K562 (cell line): ENCODE measurements at regions not wholly inside any gene's neighbourhood (a gene's known extent, or its start where the extent isn't known, plus 50 kb on each side); places are given as distances from the start of the nearest gene placed in this dataset.

Experiments used
- ATAC-seq: fragments of 200-7000 bp; cut with Tn5 transposase; 3 replicates; pipeline ENCODE4 v1.9.1; 2020; ENCODE audit warnings: moderate library complexity
- BruUV-seq: library from RNA; stranded (reverse); fragments of 400-500 nt; replicated peaks from 2 replicates; lab custom pipeline; 2021; lab: Mats Ljungman, UMichigan
- CTCF ChIA-PET: fragments of 300-600 bp; formaldehyde crosslinking; extraction: SDS; loops from one replicate; lab custom pipeline; 2021; ENCODE audit warnings: low intra/inter-chr PET ratio; lab: Yijun Ruan, JAX
- POLR2A ChIA-PET: fragments of 300-600, 350-650 bp; sonication (Branson Sonifier 250); formaldehyde crosslinking; extraction: SDS; loops from one replicate; lab custom pipeline; 2021; ENCODE audit warnings: antibody characterized with exemption, inconsistent platforms; lab: Yijun Ruan, JAX
- DNase-seq, 4 experiments: peaks; one replicate each; pipeline versions ENCODE4 v3.0.0 to v3.0.0-alpha.2; 2011 to 2018; ENCODE audit warnings: low spot score in 3 of 4, mixed read lengths in 3 of 4; ENCODE audit errors: extremely low read depth in 1 of 4
- FAIRE-seq: peaks from 2 replicates; lab custom pipeline; 2011; peaks lifted over from hg19 to GRCh38; lab: Jason Lieb, UNC
- H2AFZ ChIP-seq: 2 replicates; pipeline ENCODE4 v1.6.0; 2011; ENCODE audit warnings: low read depth, low read length, control low read depth, inconsistent platforms
- H3K27ac ChIP-seq: fragments of 200-600 bp; 3 replicates; pipeline ENCODE4 v1.8.0; 2011; ENCODE audit warnings: low read depth, mild to moderate bottlenecking, control low read depth, inconsistent platforms, low read length, moderate library complexity, mixed read lengths; ENCODE audit errors: extremely low read depth
- H3K27me3 ChIP-seq, 2 experiments: fragments of 300-600 bp in 1 of 2; 2 replicates in 1 of 2; 3 replicates in 1 of 2; pipeline versions ENCODE4 v1.6.0 to v1.8.0; 2011; ENCODE audit warnings: inconsistent platforms in 2 of 2, low read length in 2 of 2, mild to moderate bottlenecking in 1 of 2, mixed read lengths in 1 of 2, moderate library complexity in 1 of 2; ENCODE audit not compliant: control insufficient read depth in 2 of 2, insufficient read depth in 2 of 2
- H3K36me3 ChIP-seq: fragments of 300-600 bp; 3 replicates; pipeline ENCODE4 v1.8.0; 2011; ENCODE audit warnings: mild to moderate bottlenecking, low read length, inconsistent platforms; ENCODE audit not compliant: control insufficient read depth, insufficient read depth
- H3K4me1 ChIP-seq, 2 experiments: fragments of 200-600 bp in 1 of 2; replicated peaks in 1 of 2; 2 replicates in 1 of 2; 3 replicates in 1 of 2; pipeline versions ENCODE4 v1.5.1 to v1.8.0; 2011; ENCODE audit warnings: inconsistent platforms in 2 of 2, low read length in 2 of 2, mild to moderate bottlenecking in 1 of 2, mixed read lengths in 1 of 2, moderate library complexity in 1 of 2; ENCODE audit not compliant: control insufficient read depth in 2 of 2, insufficient read depth in 2 of 2
- H3K4me2 ChIP-seq: 2 replicates; pipeline ENCODE4 v1.6.1; 2011; ENCODE audit warnings: low read length, control low read depth, inconsistent platforms, mixed read lengths; ENCODE audit not compliant: insufficient read depth
- H3K4me3 ChIP-seq: fragments of 200-600 bp; sonication (generic), shearing (Covaris generic); 2 replicates; pipeline ENCODE4 v1.5.1; 2016; ENCODE audit warnings: control low read depth, inconsistent platforms
- H3K79me2 ChIP-seq: fragments of 200-600 bp; 3 replicates; pipeline ENCODE4 v1.8.0; 2011; ENCODE audit warnings: low read length, inconsistent platforms; ENCODE audit not compliant: control insufficient read depth, insufficient read depth
- H3K9ac ChIP-seq, 2 experiments: 2 replicates each; pipeline versions ENCODE4 v1.6.0 to v1.6.1; 2011; ENCODE audit warnings: low read depth in 2 of 2, low read length in 2 of 2, control low read depth in 1 of 2, inconsistent platforms in 1 of 2, mild to moderate bottlenecking in 1 of 2, mixed read lengths in 1 of 2; ENCODE audit not compliant: insufficient read depth in 1 of 2
- H3K9me1 ChIP-seq: one replicate; pipeline ENCODE4 v1.6.0; 2011; ENCODE audit warnings: inconsistent platforms, mild to moderate bottlenecking, low read length, moderate library complexity; ENCODE audit not compliant: control insufficient read depth, insufficient read depth
- H3K9me3 ChIP-seq: replicated peaks from 2 replicates; pipeline ENCODE4 v1.5.1; 2011; ENCODE audit warnings: low read depth, low read length, inconsistent platforms; ENCODE audit not compliant: control insufficient read depth, insufficient read depth
- H4K20me1 ChIP-seq: replicated peaks from 2 replicates; pipeline ENCODE4 v1.6.1; 2011; ENCODE audit warnings: low read length, inconsistent platforms, mixed read lengths; ENCODE audit not compliant: control insufficient read depth, insufficient read depth
- ETS2 ChIP-seq: IDR thresholded peaks from 2 replicates; pipeline ENCODE4 v1.6.1; 2016; ENCODE audit warnings: borderline replicate concordance, missing genetic modification characterization, mild to moderate bottlenecking, moderate library complexity, missing compliant biosample characterization; ENCODE audit not compliant: poor library complexity, severe bottlenecking
- MXI1 ChIP-seq: IDR thresholded peaks from 2 replicates; pipeline ENCODE4 v1.6.1; 2011; ENCODE audit warnings: low read depth, mild to moderate bottlenecking, improper control_type of control experiment, low read length
- NELFE ChIP-seq: IDR thresholded peaks from 2 replicates; pipeline ENCODE4 v1.6.1; 2011; ENCODE audit warnings: mild to moderate bottlenecking; ENCODE audit not compliant: insufficient read depth, insufficient read length
- PRPF4 ChIP-seq: fragments of 200-400 bp; formaldehyde crosslinking; IDR thresholded peaks from one replicate; pipeline ENCODE4 v1.6.1; 2017; ENCODE audit warnings: low read length, low read depth, mild to moderate bottlenecking; ENCODE audit not compliant: insufficient read depth, poor library complexity, severe bottlenecking
- SNIP1 ChIP-seq: fragments of 450-650 bp; IDR thresholded peaks from 2 replicates; pipeline ENCODE4 v1.7.1; 2017; ENCODE audit warnings: low read depth, mild to moderate bottlenecking
- ZNF197 ChIP-seq: fragments of 200-800 bp; sonication (Bioruptor generic); IDR thresholded peaks from 2 replicates; pipeline ENCODE4 v1.6.1; 2016; ENCODE audit warnings: low read depth, missing genetic modification characterization, missing compliant biosample characterization
- WGBS: fragments of 100-300 bp; shearing (Covaris generic); methylation state at CpG from one replicate; pipeline ENCODE4 v1.1.6; 2016; ENCODE audit warnings: low coverage, mixed read lengths; ENCODE audit not compliant: insufficient coverage; ENCODE audit errors: missing lambda C conversion rate; 5-methylcytosine and 5-hydroxymethylcytosine counted together
- in situ Hi-C: fragments of 300-500 bp; cut with MboI; formaldehyde crosslinking; loops from 4 replicates; pipeline ENCODE4 v1.15.0; 2018; ENCODE audit warnings: inconsistent platforms, mixed read lengths
- intact Hi-C: fragments of 100-400 bp; cut with micrococcal nuclease; formaldehyde crosslinking; loops from 2 replicates; pipeline ENCODE4 v1.14.2; 2022
- TF ChIP-seq, protein P1 (sequence below): sonication (generic); formaldehyde crosslinking; IDR thresholded peaks from 2 replicates; pipeline ENCODE4 v1.8.0; 2022; ENCODE audit warnings: mild to moderate bottlenecking, missing genetic modification reagents
- TF ChIP-seq, protein P2 (sequence below): fragments of 450-650 bp; IDR thresholded peaks from 2 replicates; pipeline ENCODE4 v1.6.1; 2016; ENCODE audit warnings: mild to moderate bottlenecking, moderate library complexity

DNA sequence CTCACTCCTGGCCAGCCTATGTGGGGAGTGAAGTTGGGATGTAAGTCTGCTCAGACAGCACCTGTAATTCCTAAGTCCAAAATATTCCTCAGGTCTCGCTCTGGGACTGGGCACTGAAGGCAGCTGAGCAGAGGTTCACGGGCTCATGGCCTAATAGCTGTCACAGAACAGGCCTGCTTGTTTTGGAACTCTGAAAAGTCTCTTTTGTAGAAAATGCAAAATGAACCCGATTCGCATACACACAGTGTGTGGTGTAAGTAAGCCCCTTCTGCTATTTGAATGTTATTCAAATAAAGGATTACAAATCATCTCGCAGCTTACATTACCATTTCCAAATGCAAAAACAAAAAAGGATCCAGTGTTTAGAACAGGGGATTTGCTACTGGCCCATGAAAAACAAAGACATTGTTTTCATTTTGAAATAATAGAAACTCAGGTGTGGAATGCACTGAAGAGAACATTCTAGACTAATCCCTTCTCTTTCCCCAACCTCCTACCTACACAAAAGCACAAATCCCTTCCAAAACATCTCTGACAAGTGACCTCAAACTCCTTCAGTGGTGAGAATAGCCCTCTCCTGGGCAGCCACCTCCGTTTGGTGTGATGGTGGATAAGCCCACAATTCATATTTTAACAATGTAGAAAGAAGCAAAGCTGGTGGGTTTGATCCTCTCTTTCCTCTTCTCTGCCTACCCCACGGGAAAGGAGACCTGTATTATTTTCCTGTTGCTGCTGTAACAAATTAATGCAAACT, 118.3 kb upstream of the NCK2 start (continued):
- no peak for TF ChIP-seq NELFE
- no peak for TF ChIP-seq MXI1
- no peak for TF ChIP-seq SNIP1
- TF ChIP-seq, all 486 proteins: peak for 0

DNA sequence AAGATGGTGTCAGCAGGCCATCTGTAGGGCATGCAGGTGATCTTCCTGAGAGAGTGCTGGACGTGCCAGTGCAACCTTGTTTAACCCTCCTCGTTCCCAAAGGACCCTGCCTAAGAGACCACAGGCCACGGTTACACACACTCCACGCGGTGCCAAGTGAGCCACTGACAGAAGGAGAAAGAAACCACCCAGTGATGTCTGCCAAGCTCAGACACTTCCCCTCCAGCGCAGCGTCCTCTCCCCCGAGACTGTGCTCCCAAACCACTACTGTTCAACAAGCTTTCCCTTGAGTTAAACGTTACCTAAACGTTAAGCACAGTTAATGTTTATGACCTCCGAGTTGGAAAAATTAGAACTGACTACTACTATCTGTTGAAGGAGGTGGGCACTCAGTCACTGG, 119.1 kb upstream of the NCK2 start:
- no peak overlapping the region for H3K4me3 ChIP-seq
- H3K4me1 ChIP-seq: no peaks in the 10 kb centered on the region; a peak in 2 of 5 replicates
- H3K79me2 ChIP-seq: no peaks in the 10 kb centered on the region
- H3K9me1 ChIP-seq: no peaks in the 10 kb centered on the region
- CTCF ChIA-PET: no interaction called here
- ATAC-seq (no peak), DNase-seq (no peak), FAIRE-seq (no peak)
- H3K4me2 ChIP-seq: no peak overlapping the region
- H3K9ac ChIP-seq: no peak overlapping the region
- in situ Hi-C loops: no loop called here
- no peak overlapping the region for H2AFZ ChIP-seq
- intact Hi-C loops: no loop called here
- no peak overlapping the region for H3K27ac ChIP-seq
- no peaks in the 10 kb centered on the region for H4K20me1 ChIP-seq
- H3K9me3 ChIP-seq: no peaks in the 10 kb centered on the region
- POLR2A ChIA-PET: interaction anchor here (0.6 kb wide), 1 partner anchor 26 kb away, joined by 4 read pairs; no protein-coding TSS in a partner anchor
- no peaks in the 10 kb centered on the region; a peak in 1 of 5 replicates for H3K27me3 ChIP-seq
- H3K36me3 ChIP-seq: no peaks in the 10 kb centered on the region
- WGBS: 39% methylated on average over 11 of the region's 11 CpGs
- no TSS peak for BruUV-seq
- TF ChIP-seq ZNF197 (CRISPR knock-in tag): no peak
- TF ChIP-seq PRPF4: no peak
- TF ChIP-seq, protein P1, sequence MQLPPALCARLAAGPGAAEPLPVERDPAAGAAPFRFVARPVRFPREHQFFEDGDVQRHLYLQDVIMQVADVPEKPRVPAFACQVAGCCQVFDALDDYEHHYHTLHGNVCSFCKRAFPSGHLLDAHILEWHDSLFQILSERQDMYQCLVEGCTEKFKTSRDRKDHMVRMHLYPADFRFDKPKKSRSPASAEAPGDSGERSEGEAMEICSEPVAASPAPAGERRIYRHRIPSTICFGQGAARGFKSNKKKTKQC (CRISPR knock-in tag): no peak
- TF ChIP-seq ETS2 (tag): no peak
- TF ChIP-seq, protein P2, sequence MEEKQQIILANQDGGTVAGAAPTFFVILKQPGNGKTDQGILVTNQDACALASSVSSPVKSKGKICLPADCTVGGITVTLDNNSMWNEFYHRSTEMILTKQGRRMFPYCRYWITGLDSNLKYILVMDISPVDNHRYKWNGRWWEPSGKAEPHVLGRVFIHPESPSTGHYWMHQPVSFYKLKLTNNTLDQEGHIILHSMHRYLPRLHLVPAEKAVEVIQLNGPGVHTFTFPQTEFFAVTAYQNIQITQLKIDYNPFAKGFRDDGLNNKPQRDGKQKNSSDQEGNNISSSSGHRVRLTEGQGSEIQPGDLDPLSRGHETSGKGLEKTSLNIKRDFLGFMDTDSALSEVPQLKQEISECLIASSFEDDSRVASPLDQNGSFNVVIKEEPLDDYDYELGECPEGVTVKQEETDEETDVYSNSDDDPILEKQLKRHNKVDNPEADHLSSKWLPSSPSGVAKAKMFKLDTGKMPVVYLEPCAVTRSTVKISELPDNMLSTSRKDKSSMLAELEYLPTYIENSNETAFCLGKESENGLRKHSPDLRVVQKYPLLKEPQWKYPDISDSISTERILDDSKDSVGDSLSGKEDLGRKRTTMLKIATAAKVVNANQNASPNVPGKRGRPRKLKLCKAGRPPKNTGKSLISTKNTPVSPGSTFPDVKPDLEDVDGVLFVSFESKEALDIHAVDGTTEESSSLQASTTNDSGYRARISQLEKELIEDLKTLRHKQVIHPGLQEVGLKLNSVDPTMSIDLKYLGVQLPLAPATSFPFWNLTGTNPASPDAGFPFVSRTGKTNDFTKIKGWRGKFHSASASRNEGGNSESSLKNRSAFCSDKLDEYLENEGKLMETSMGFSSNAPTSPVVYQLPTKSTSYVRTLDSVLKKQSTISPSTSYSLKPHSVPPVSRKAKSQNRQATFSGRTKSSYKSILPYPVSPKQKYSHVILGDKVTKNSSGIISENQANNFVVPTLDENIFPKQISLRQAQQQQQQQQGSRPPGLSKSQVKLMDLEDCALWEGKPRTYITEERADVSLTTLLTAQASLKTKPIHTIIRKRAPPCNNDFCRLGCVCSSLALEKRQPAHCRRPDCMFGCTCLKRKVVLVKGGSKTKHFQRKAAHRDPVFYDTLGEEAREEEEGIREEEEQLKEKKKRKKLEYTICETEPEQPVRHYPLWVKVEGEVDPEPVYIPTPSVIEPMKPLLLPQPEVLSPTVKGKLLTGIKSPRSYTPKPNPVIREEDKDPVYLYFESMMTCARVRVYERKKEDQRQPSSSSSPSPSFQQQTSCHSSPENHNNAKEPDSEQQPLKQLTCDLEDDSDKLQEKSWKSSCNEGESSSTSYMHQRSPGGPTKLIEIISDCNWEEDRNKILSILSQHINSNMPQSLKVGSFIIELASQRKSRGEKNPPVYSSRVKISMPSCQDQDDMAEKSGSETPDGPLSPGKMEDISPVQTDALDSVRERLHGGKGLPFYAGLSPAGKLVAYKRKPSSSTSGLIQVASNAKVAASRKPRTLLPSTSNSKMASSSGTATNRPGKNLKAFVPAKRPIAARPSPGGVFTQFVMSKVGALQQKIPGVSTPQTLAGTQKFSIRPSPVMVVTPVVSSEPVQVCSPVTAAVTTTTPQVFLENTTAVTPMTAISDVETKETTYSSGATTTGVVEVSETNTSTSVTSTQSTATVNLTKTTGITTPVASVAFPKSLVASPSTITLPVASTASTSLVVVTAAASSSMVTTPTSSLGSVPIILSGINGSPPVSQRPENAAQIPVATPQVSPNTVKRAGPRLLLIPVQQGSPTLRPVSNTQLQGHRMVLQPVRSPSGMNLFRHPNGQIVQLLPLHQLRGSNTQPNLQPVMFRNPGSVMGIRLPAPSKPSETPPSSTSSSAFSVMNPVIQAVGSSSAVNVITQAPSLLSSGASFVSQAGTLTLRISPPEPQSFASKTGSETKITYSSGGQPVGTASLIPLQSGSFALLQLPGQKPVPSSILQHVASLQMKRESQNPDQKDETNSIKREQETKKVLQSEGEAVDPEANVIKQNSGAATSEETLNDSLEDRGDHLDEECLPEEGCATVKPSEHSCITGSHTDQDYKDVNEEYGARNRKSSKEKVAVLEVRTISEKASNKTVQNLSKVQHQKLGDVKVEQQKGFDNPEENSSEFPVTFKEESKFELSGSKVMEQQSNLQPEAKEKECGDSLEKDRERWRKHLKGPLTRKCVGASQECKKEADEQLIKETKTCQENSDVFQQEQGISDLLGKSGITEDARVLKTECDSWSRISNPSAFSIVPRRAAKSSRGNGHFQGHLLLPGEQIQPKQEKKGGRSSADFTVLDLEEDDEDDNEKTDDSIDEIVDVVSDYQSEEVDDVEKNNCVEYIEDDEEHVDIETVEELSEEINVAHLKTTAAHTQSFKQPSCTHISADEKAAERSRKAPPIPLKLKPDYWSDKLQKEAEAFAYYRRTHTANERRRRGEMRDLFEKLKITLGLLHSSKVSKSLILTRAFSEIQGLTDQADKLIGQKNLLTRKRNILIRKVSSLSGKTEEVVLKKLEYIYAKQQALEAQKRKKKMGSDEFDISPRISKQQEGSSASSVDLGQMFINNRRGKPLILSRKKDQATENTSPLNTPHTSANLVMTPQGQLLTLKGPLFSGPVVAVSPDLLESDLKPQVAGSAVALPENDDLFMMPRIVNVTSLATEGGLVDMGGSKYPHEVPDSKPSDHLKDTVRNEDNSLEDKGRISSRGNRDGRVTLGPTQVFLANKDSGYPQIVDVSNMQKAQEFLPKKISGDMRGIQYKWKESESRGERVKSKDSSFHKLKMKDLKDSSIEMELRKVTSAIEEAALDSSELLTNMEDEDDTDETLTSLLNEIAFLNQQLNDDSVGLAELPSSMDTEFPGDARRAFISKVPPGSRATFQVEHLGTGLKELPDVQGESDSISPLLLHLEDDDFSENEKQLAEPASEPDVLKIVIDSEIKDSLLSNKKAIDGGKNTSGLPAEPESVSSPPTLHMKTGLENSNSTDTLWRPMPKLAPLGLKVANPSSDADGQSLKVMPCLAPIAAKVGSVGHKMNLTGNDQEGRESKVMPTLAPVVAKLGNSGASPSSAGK: no peak
